ENCODE measurements at regions not wholly inside any gene's neighbourhood (a gene's known extent, or its start where the extent isn't known, plus 50 kb on each side); places are given as distances from the start of the nearest gene placed in this dataset.

DNA sequence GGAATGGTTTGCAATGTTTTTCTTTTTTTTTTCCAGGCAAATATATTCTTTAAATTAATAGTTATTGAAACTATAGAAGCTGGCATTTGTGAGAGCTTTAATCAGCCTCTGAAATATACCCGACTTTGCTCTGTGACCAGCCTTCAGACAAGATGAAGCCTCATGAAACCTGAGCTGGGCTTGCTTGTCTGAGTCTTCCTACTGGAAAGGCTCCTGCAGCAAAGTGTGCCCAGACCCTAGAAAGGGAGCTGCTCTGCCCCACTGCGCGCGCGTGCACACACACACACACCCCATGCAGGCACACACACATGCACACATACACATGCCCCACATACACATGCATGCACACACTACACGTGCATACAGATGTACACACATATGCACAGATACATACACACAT lies 203.3 kb upstream of the NT5C1B start:
- TF ChIP-seq, protein P1, sequence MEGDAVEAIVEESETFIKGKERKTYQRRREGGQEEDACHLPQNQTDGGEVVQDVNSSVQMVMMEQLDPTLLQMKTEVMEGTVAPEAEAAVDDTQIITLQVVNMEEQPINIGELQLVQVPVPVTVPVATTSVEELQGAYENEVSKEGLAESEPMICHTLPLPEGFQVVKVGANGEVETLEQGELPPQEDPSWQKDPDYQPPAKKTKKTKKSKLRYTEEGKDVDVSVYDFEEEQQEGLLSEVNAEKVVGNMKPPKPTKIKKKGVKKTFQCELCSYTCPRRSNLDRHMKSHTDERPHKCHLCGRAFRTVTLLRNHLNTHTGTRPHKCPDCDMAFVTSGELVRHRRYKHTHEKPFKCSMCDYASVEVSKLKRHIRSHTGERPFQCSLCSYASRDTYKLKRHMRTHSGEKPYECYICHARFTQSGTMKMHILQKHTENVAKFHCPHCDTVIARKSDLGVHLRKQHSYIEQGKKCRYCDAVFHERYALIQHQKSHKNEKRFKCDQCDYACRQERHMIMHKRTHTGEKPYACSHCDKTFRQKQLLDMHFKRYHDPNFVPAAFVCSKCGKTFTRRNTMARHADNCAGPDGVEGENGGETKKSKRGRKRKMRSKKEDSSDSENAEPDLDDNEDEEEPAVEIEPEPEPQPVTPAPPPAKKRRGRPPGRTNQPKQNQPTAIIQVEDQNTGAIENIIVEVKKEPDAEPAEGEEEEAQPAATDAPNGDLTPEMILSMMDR (IDR thresholded peaks at IDR 0.05; ENCODE audit: low read depth, low read length): no peak
- no peak for DNase-seq
- no peaks in the 10 kb centered on the region for H3K27me3 ChIP-seq
- H3K36me3 ChIP-seq: no peaks in the 10 kb centered on the region
- no peaks in the 10 kb centered on the region for H3K9me3 ChIP-seq
- no peaks in the 10 kb centered on the region for H3K4me1 ChIP-seq
- no peak overlapping the region for H3K4me3 ChIP-seq (ENCODE audit: low read depth, low read length)

DNA sequence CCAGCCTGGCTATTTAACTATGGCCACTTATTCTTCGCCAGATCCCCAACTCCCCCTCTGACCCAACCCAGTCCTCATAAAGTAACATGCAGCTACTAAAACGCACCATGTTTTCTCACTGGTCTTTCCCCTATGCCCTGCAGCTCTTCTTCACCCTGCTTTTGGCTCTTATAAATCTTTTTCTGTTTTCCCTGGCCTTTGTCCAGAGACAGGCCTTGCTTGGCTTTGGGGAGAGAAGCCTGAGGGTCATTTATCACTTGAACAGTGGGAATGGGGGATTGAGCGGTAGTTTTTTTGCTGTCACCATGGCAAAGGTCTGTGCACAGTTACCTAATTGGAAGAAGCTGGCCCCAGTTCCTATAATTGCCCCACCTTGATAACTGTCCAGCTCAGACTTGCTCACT lies 202.9 kb upstream of the NT5C1B start:
- H3K4me1 ChIP-seq: no peaks in the 10 kb centered on the region
- DNase-seq: no peak
- no peaks in the 10 kb centered on the region for H3K9me3 ChIP-seq
- no peaks in the 10 kb centered on the region for H3K36me3 ChIP-seq
- TF ChIP-seq, protein P1 (IDR thresholded peaks at IDR 0.05; ENCODE audit: low read depth, low read length): no peak
- no peaks in the 10 kb centered on the region for H3K27me3 ChIP-seq
- H3K4me3 ChIP-seq (ENCODE audit: low read depth, low read length): no peak overlapping the region

DNA sequence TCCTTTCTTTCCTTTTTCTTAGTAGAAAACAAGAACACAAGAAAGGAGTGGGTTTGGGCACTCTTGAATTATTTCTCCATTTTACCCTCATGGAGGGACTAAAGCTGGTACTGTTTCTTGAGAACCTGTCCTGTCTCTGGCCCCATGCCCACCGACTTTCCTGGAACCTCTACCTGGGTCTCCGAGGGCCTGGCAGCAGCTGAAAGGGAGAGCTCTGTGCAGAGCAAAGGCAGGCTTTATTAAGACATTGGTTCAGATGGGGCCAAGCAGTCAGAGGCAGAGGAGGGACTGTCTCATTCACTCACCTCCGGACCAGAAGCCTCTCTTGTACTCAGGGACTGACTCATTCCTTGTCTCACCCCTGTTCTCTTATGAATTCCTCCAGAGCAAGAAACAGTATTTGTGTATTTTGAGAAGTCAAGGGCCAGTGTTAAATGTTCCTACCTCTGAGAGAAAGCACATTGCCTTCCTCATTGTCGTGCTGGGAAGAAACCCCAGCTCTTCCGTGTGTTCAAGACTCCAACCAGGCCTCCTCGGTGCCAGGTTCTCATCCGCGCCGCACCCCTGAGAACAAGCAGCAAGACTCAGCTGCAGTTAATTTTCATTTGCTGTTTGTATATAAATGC lies 201.9 kb upstream of the NT5C1B start:
- no peak overlapping the region for H3K4me3 ChIP-seq (ENCODE audit: low read depth, low read length)
- H3K27me3 ChIP-seq: no peaks in the 10 kb centered on the region

DNA sequence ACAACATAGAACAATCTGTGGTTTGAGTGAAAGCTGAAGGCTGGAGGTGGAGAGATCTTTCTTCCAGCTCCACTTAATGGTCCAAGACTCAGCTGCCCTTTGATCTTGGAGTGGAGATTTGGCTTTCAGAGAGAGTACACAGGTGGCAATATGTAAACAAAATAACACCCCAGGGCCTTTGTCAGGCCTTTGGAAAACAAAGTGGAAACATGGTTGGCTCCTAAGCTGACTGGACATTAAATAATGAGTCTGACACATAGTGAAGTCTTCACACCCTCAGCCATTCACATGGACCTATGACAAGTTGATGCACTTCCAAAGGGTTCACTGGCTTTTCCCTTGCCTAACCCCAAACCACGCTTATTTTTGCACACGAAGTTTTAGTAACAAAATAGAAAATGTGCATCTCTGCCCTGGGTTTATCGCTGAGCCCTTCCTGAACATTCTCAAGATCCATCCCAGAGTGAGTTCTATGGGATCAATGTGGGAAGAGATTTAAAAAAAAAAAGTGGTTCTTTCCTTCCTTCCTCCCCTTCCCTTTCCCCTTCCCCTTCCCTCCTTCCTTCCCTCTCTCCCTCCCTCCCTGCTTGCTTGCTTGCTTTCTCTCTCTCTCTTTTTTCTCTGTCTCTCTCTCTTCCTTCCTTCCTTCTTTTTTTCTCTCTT lies 201.3 kb upstream of the NT5C1B start:
- Histone ChIP-seq H3K27me3 (no peaks in the 10 kb centered on the region), H3K36me3 (no peaks in the 10 kb centered on the region), H3K4me3 (ENCODE audit: low read depth, low read length) (no peak overlapping the region), H3K9me3 (no peaks in the 10 kb centered on the region), H3K4me1 (no peaks in the 10 kb centered on the region)
- TF ChIP-seq, protein P1 (IDR thresholded peaks at IDR 0.05; ENCODE audit: low read depth, low read length): no peak
- DNase-seq: no peak

More for the DNA sequence above, 201.9 kb upstream of the NT5C1B start:
- TF ChIP-seq, protein P1 (IDR thresholded peaks at IDR 0.05; ENCODE audit: low read depth, low read length): no peak
- H3K9me3 ChIP-seq: no peaks in the 10 kb centered on the region
- DNase-seq: no peak
- H3K4me1 ChIP-seq: no peaks in the 10 kb centered on the region
- H3K36me3 ChIP-seq: no peaks in the 10 kb centered on the region

DNA sequence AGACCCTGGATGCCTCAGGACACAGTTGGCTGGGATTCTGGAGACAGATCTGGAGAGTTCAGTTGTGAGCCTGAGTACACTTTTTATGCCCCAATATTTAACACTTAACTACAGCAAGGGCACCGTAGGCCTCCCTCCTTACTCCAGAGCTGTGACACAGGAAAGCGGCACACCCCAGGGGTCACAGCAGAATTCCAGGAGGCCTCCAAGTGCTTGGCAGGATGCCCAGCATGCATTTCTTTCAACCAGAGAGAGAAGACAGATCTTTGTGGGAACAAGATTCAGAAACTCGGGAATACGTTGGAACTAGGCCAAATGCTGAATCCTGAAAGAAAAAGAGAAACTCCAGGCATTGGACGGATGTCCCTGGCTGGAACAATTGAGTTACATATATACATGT lies 199.2 kb upstream of the NT5C1B start:
- DNase-seq: peak; percentile 14
- H3K36me3 ChIP-seq: no peaks in the 10 kb centered on the region
- H3K27me3 ChIP-seq: no peaks in the 10 kb centered on the region
- TF ChIP-seq, protein P1 (IDR thresholded peaks at IDR 0.05; ENCODE audit: low read depth, low read length): no peak
- no peaks in the 10 kb centered on the region for H3K4me1 ChIP-seq
- H3K9me3 ChIP-seq: no peaks in the 10 kb centered on the region
- no peak overlapping the region for H3K4me3 ChIP-seq (ENCODE audit: low read depth, low read length)

DNA sequence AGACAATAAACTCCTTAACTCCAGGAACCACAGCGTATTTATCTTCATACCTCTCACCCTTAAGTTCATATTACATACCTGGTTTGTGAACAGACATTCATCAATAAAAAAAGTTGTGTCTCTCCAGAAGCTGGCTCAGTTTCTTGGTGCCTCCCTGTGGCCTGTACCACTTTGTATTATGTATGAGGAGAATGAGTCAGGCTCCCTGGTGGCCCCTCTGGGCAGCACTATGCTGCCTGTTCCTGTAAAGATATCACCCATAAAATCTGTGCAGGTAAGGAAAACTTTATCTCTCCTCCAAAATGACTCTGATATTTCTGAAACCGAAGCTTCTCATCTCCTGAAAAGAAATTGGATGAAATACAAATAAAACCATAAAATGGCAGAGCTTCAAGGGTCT lies 198.4 kb upstream of the NT5C1B start:
- no peaks in the 10 kb centered on the region for H3K27me3 ChIP-seq
- DNase-seq: no peak
- H3K4me1 ChIP-seq: no peaks in the 10 kb centered on the region
- no peaks in the 10 kb centered on the region for H3K36me3 ChIP-seq
- no peak overlapping the region for H3K4me3 ChIP-seq (ENCODE audit: low read depth, low read length)
- TF ChIP-seq, protein P1 (IDR thresholded peaks at IDR 0.05; ENCODE audit: low read depth, low read length): no peak
- no peaks in the 10 kb centered on the region for H3K9me3 ChIP-seq

All from BE2C (cell line).